ENCODE measurements at regions not wholly inside any gene's neighbourhood (a gene's known extent, or its start where the extent isn't known, plus 50 kb on each side); places are given as distances from the start of the nearest gene placed in this dataset.
"Not testable (repeated sequence)": the region's sequence is repeated elsewhere in the genome, so short reads cannot be mapped to it uniquely, and the experiment has no call there.

GRCh38 chr14:101080922-101081593 is 177.5 kb upstream of the RTL1 start:
- Mint-ChIP-seq H3K27ac (no peak overlapping the region), H3K4me3 (no peak overlapping the region), H3K4me1 (no peaks in the 10 kb centered on the region), H3K9me3 (no peaks in the 10 kb centered on the region), H3K36me3 (no peaks in the 10 kb centered on the region)
- DNase-seq (ENCODE audit: low spot score in 2 of 2) = no peak
- no peak for ATAC-seq

GRCh38 chr14:101082036-101082435 is 178.5 kb upstream of the RTL1 start:
- DNase-seq (ENCODE audit: low spot score in 2 of 2) (no peak), ATAC-seq (no peak)
- Mint-ChIP-seq H3K4me1 (no peaks in the 10 kb centered on the region), H3K9me3 (no peaks in the 10 kb centered on the region), H3K36me3 (no peaks in the 10 kb centered on the region), H3K27ac (no peak overlapping the region), H3K4me3 (no peak overlapping the region)

GRCh38 chr14:101082436-101083384 is 179.2 kb upstream of the RTL1 start:
- no peaks in the 10 kb centered on the region for H3K36me3 Mint-ChIP-seq
- DNase-seq (ENCODE audit: low spot score in 2 of 2) (no peak), ATAC-seq (no peak)
- no peaks in the 10 kb centered on the region for H3K4me1 Mint-ChIP-seq
- no peak overlapping the region for H3K27ac Mint-ChIP-seq
- H3K4me3 Mint-ChIP-seq = no peak overlapping the region
- no peaks in the 10 kb centered on the region for H3K9me3 Mint-ChIP-seq

GRCh38 chr14:101083564-101084435 is 180.3 kb upstream of the RTL1 start:
- peak; percentile 44 for ATAC-seq
- H3K4me1 Mint-ChIP-seq = no peaks in the 10 kb centered on the region
- H3K9me3 Mint-ChIP-seq = no peaks in the 10 kb centered on the region
- no peak overlapping the region for H3K27ac Mint-ChIP-seq
- no peak for DNase-seq (ENCODE audit: low spot score in 2 of 2)
- no peaks in the 10 kb centered on the region for H3K36me3 Mint-ChIP-seq
- no peak overlapping the region for H3K4me3 Mint-ChIP-seq

GRCh38 chr14:101084436-101084826 is 180.9 kb upstream of the RTL1 start:
- no peaks in the 10 kb centered on the region for H3K4me1 Mint-ChIP-seq
- no peak for DNase-seq (ENCODE audit: low spot score in 2 of 2)
- H3K36me3 Mint-ChIP-seq = no peaks in the 10 kb centered on the region
- no peaks in the 10 kb centered on the region for H3K9me3 Mint-ChIP-seq
- no peak for ATAC-seq
- H3K27ac Mint-ChIP-seq = no peak overlapping the region
- H3K4me3 Mint-ChIP-seq = no peak overlapping the region

GRCh38 chr14:101086926-101087325 is 183.4 kb upstream of the RTL1 start:
- ATAC-seq = no peak
- DNase-seq (ENCODE audit: low spot score in 2 of 2) = peak in 1 of 2 donors; percentile 26
- H3K27ac Mint-ChIP-seq = no peak overlapping the region
- no peaks in the 10 kb centered on the region for H3K4me1 Mint-ChIP-seq
- no peaks in the 10 kb centered on the region for H3K9me3 Mint-ChIP-seq
- no peak overlapping the region for H3K4me3 Mint-ChIP-seq
- no peaks in the 10 kb centered on the region for H3K36me3 Mint-ChIP-seq

- H3K36me3 Mint-ChIP-seq = no peaks in the 10 kb centered on the region
- H3K4me1 Mint-ChIP-seq = no peaks in the 10 kb centered on the region
- no peak overlapping the region for H3K27ac Mint-ChIP-seq
- DNase-seq (ENCODE audit: low spot score in 2 of 2) (peak in 1 of 2 donors; percentile 6), ATAC-seq (no peak)
- H3K9me3 Mint-ChIP-seq = no peaks in the 10 kb centered on the region
- no peak overlapping the region for H3K4me3 Mint-ChIP-seq
Observed at GRCh38 chr14:101087614-101088394, 184.3 kb upstream of the RTL1 start.

- H3K27ac Mint-ChIP-seq = no peak overlapping the region
- no peaks in the 10 kb centered on the region for H3K4me1 Mint-ChIP-seq
- H3K9me3 Mint-ChIP-seq = no peaks in the 10 kb centered on the region
- DNase-seq (ENCODE audit: low spot score in 2 of 2) (no peak), ATAC-seq (no peak)
- H3K4me3 Mint-ChIP-seq = no peak overlapping the region
- no peaks in the 10 kb centered on the region for H3K36me3 Mint-ChIP-seq
Observed at GRCh38 chr14:101088395-101088667, 184.8 kb upstream of the RTL1 start.

- no peak for ATAC-seq
- Mint-ChIP-seq H3K27ac (no peak overlapping the region), H3K9me3 (no peaks in the 10 kb centered on the region)
Observed at GRCh38 chr14:101088714-101089113, 185.2 kb upstream of the RTL1 start.

GRCh38 chr14:101090478-101090877 is 187.0 kb upstream of the RTL1 start:
- H3K4me1 Mint-ChIP-seq; H3K4me3 Mint-ChIP-seq; H3K9me3 Mint-ChIP-seq; H3K36me3 Mint-ChIP-seq; H3K27ac Mint-ChIP-seq; ATAC-seq; DNase-seq (ENCODE audit: low spot score in 2 of 2): not testable (repeated sequence)

More at GRCh38 chr14:101088714-101089113, 185.2 kb upstream of the RTL1 start:
- H3K36me3 Mint-ChIP-seq = no peaks in the 10 kb centered on the region
- no peak for DNase-seq (ENCODE audit: low spot score in 2 of 2)
- no peak overlapping the region for H3K4me3 Mint-ChIP-seq
- H3K4me1 Mint-ChIP-seq = no peaks in the 10 kb centered on the region

- no peak for ATAC-seq
- Mint-ChIP-seq H3K9me3 (no peaks in the 10 kb centered on the region), H3K36me3 (no peaks in the 10 kb centered on the region), H3K27ac (no peak overlapping the region), H3K4me1 (no peaks in the 10 kb centered on the region), H3K4me3 (no peak overlapping the region)
- no peak for DNase-seq (ENCODE audit: low spot score in 2 of 2)
Observed at GRCh38 chr14:101090976-101091375, 187.5 kb upstream of the RTL1 start.

- H3K36me3 Mint-ChIP-seq; H3K4me1 Mint-ChIP-seq; H3K4me3 Mint-ChIP-seq; ATAC-seq; H3K9me3 Mint-ChIP-seq; DNase-seq (ENCODE audit: low spot score in 2 of 2); H3K27ac Mint-ChIP-seq: not testable (repeated sequence)
Observed at GRCh38 chr14:101094916-101095315, 191.4 kb upstream of the RTL1 start.

- DNase-seq (ENCODE audit: low spot score in 2 of 2) (no peak), ATAC-seq (no peak)
- Mint-ChIP-seq H3K4me3 (no peak overlapping the region), H3K27ac (no peak overlapping the region), H3K36me3 (no peaks in the 10 kb centered on the region), H3K9me3 (no peaks in the 10 kb centered on the region), H3K4me1 (no peaks in the 10 kb centered on the region)
Observed at GRCh38 chr14:101096551-101096950, 193.0 kb upstream of the RTL1 start.

GRCh38 chr14:101097109-101097793 is 193.7 kb upstream of the RTL1 start:
- no peaks in the 10 kb centered on the region for H3K4me1 Mint-ChIP-seq
- ATAC-seq = no peak
- H3K36me3 Mint-ChIP-seq = no peaks in the 10 kb centered on the region
- no peak for DNase-seq (ENCODE audit: low spot score in 2 of 2)
- no peak overlapping the region for H3K4me3 Mint-ChIP-seq
- no peaks in the 10 kb centered on the region for H3K9me3 Mint-ChIP-seq
- H3K27ac Mint-ChIP-seq = no peak overlapping the region

Data from stimulated activated effector memory CD8-positive, alpha-beta T cell treated with anti-CD3 and anti-CD28 coated beads, Interleukin-12 subunit alpha, Interleukin-12 subunit beta, amount 100 ng/mL, for 72 hours (primary cell).